Endothelial cell of umbilical vein (primary cell): ENCODE measurements at regions not wholly inside any gene's neighbourhood (a gene's known extent, or its start where the extent isn't known, plus 50 kb on each side); places are given as distances from the start of the nearest gene placed in this dataset.

Experiments
- BruUV-seq: library from RNA; stranded (reverse); fragments of 400-500 nt; replicated peaks from 2 replicates; lab custom pipeline; 2021; lab: Mats Ljungman, UMichigan
- CTCF ChIA-PET: fragments of 300-600, 350-600 bp; sonication (Branson Sonifier 250); formaldehyde crosslinking; loops from one replicate; lab custom pipeline; 2021; ENCODE audit warnings: antibody characterized with exemption, inconsistent platforms; lab: Charles Lee
- POLR2A ChIA-PET: fragments of 300-600, 350-600 bp; sonication (Branson Sonifier 250); formaldehyde crosslinking; loops from one replicate; lab custom pipeline; 2021; ENCODE audit warnings: antibody characterized with exemption, inconsistent platforms; lab: Charles Lee
- DNase-seq: peaks from one replicate; pipeline ENCODE4 v3.0.0-alpha.2; 2011; ENCODE audit warnings: low read depth, low spot score
- FAIRE-seq: peaks from 2 replicates; lab custom pipeline; 2011; peaks lifted over from hg19 to GRCh38; lab: Jason Lieb, UNC
- H2AFZ ChIP-seq: 2 replicates; pipeline ENCODE4 v1.6.0; 2012; ENCODE audit warnings: low read depth, low read length, control low read depth, inconsistent platforms
- H3K27ac ChIP-seq: 2 replicates; pipeline ENCODE4 v1.5.1; 2011; ENCODE audit warnings: low read depth, mild to moderate bottlenecking, control low read depth, low read length, moderate library complexity; ENCODE audit not compliant: insufficient read depth
- H3K27me3 ChIP-seq, 2 experiments: 2 replicates each; pipeline versions ENCODE4 v1.6.0 to v1.6.1; 2011; ENCODE audit warnings: low read length in 2 of 2, mixed read lengths in 1 of 2; ENCODE audit not compliant: control insufficient read depth in 2 of 2, insufficient read depth in 2 of 2
- H3K36me3 ChIP-seq, 2 experiments: 2 replicates in 1 of 2; 3 replicates in 1 of 2; pipeline ENCODE4 v1.5.1; 2011; ENCODE audit warnings: low read length in 2 of 2, mild to moderate bottlenecking in 1 of 2, moderate library complexity in 1 of 2; ENCODE audit not compliant: control insufficient read depth in 2 of 2, insufficient read depth in 2 of 2; ENCODE audit errors: extremely low read depth in 1 of 2
- H3K4me1 ChIP-seq: 3 replicates; pipeline ENCODE4 v1.5.1; 2011; ENCODE audit warnings: mild to moderate bottlenecking, low read length; ENCODE audit not compliant: control insufficient read depth, insufficient read depth; ENCODE audit errors: extremely low read depth
- H3K4me2 ChIP-seq: 2 replicates; pipeline ENCODE4 v1.6.1; 2011; ENCODE audit warnings: low read length, control low read depth, mixed read lengths; ENCODE audit not compliant: insufficient read depth
- H3K4me3 ChIP-seq, 3 experiments: fragments of 200-600 bp in 1 of 3; sonication (generic), shearing (Covaris generic) in 1 of 3; replicated peaks in 1 of 3; 2 replicates each; pipeline ENCODE4 v1.5.1; 2011 to 2016; ENCODE audit warnings: control low read depth in 3 of 3, low read length in 3 of 3, mild to moderate bottlenecking in 2 of 3, inconsistent platforms in 1 of 3, low read depth in 1 of 3, moderate library complexity in 1 of 3; ENCODE audit not compliant: insufficient read depth in 1 of 3
- H3K79me2 ChIP-seq: 2 replicates; pipeline ENCODE4 v1.6.0; 2012; ENCODE audit warnings: low read length, inconsistent platforms; ENCODE audit not compliant: control insufficient read depth, insufficient read depth
- H3K9ac ChIP-seq: replicated peaks from 2 replicates; pipeline ENCODE3; 2011; ENCODE audit warnings: low read length, control low read depth; ENCODE audit not compliant: insufficient read depth; ENCODE audit errors: extremely low read depth
- H3K9me1 ChIP-seq: replicated peaks from 3 replicates; pipeline ENCODE4 v1.6.0; 2011; ENCODE audit warnings: mild to moderate bottlenecking, low read length; ENCODE audit not compliant: control insufficient read depth, insufficient read depth; ENCODE audit errors: extremely low read depth
- H3K9me3 ChIP-seq: replicated peaks from 2 replicates; pipeline ENCODE4 v1.5.1; 2012; ENCODE audit warnings: low read length, inconsistent platforms; ENCODE audit not compliant: control insufficient read depth, insufficient read depth
- H4K20me1 ChIP-seq: replicated peaks from 2 replicates; pipeline ENCODE3; 2011; ENCODE audit warnings: mild to moderate bottlenecking, low read length; ENCODE audit not compliant: control insufficient read depth, insufficient read depth; ENCODE audit errors: extremely low read depth
- CTCF ChIP-seq, 2 donors: IDR thresholded peaks; 1 replicate in 1 of 2; 2 replicates in 1 of 2; pipeline ENCODE4 v1.5.1; 2011; ENCODE audit warnings: low read length in 2 of 2, mild to moderate bottlenecking in 2 of 2, moderate library complexity in 2 of 2, control low read depth in 1 of 2, inconsistent platforms in 1 of 2, low read depth in 1 of 2; ENCODE audit not compliant: insufficient read depth in 1 of 2; ENCODE audit errors: extremely low read depth in 1 of 2
- EZH2 ChIP-seq: IDR thresholded peaks from 2 replicates; pipeline ENCODE4 v1.6.1; 2012; ENCODE audit warnings: borderline replicate concordance, low read depth, mild to moderate bottlenecking, moderate library complexity, low read length, inconsistent platforms; ENCODE audit not compliant: severe bottlenecking
- FOS ChIP-seq: IDR thresholded peaks from 2 replicates; pipeline ENCODE4 v1.6.1; 2011; ENCODE audit warnings: mild to moderate bottlenecking, low read length, moderate library complexity, borderline replicate concordance; ENCODE audit not compliant: insufficient read depth
- GATA2 ChIP-seq: IDR thresholded peaks from 2 replicates; pipeline ENCODE4 v1.7.0; 2011; ENCODE audit warnings: low read depth, mild to moderate bottlenecking, moderate library complexity, mixed read lengths, low read length; ENCODE audit not compliant: insufficient read length, insufficient read depth
- JUN ChIP-seq: IDR thresholded peaks from 2 replicates; pipeline ENCODE4 v1.6.1; 2011; ENCODE audit warnings: borderline replicate concordance, low read depth; ENCODE audit not compliant: insufficient read length, insufficient read depth
- MAX ChIP-seq: IDR thresholded peaks from 2 replicates; pipeline ENCODE4 v1.6.1; 2011; ENCODE audit not compliant: insufficient read depth, insufficient read length
- MYC ChIP-seq: IDR thresholded peaks from one replicate; pipeline ENCODE4 v1.6.1; 2011; ENCODE audit warnings: mild to moderate bottlenecking, low read depth, low read length
- POLR2A ChIP-seq: IDR thresholded peaks from 2 replicates; pipeline ENCODE4 v1.6.1; 2012; ENCODE audit warnings: low read depth, mild to moderate bottlenecking, control low read depth, low read length
- POLR2AphosphoS5 ChIP-seq: IDR thresholded peaks from 2 replicates; pipeline ENCODE4 v1.6.1; 2012; ENCODE audit warnings: low read depth, mild to moderate bottlenecking, control low read depth, low read length, moderate library complexity; ENCODE audit not compliant: insufficient read depth
- dilution Hi-C: fragments of 300-500 bp; cut with MboI; formaldehyde crosslinking; loops from one replicate; pipeline ENCODE4 v1.15.0; 2019; ENCODE audit warnings: low sequenced_read_pairs; ENCODE audit not compliant: extremely low pct_ligation_motif_present
- intact Hi-C: fragments of 100-400 bp; cut with micrococcal nuclease; formaldehyde crosslinking; loops from one replicate; pipeline ENCODE4 v1.10.0; 2022

GRCh38 chr7:126177782-126178181 is 1075.0 kb downstream of the GRM8 start:
- H3K9ac ChIP-seq, result no peak overlapping the region
- ChIA-PET POLR2A (no interaction called here), CTCF (no interaction called here)
- no peaks in the 10 kb centered on the region for H3K79me2 ChIP-seq
- no peak overlapping the region for H2AFZ ChIP-seq
- dilution Hi-C loops, result no loop called here
- FAIRE-seq (no peak), DNase-seq (no peak)
- no peaks in the 10 kb centered on the region for H3K4me1 ChIP-seq
- H3K27ac ChIP-seq, result no peak overlapping the region
- H3K9me1 ChIP-seq, result no peaks in the 10 kb centered on the region
- H3K4me2 ChIP-seq, result no peak overlapping the region
- no peak overlapping the region for H3K4me3 ChIP-seq
- no peak for TF ChIP-seq POLR2A
- no peak for TF ChIP-seq MYC
- no peak for TF ChIP-seq MAX
- TF ChIP-seq GATA2, result no peak
- TF ChIP-seq POLR2AphosphoS5, result no peak
- no peak for TF ChIP-seq FOS
- TF ChIP-seq CTCF (IDR thresholded peaks at IDR 0.05; ENCODE audit: extremely low read depth in 1 of 2, insufficient read depth in 1 of 2, low read depth in 1 of 2, low read length in 2 of 2), result no peak
- TF ChIP-seq EZH2, result no peak
- TF ChIP-seq JUN, result no peak
- no TSS peak for BruUV-seq
- no peaks in the 10 kb centered on the region for H4K20me1 ChIP-seq
- no peaks in the 10 kb centered on the region for H3K9me3 ChIP-seq
- H3K36me3 ChIP-seq, result no peaks in the 10 kb centered on the region
- intact Hi-C loops, result no loop called here
- H3K27me3 ChIP-seq, result no peaks in the 10 kb centered on the region
